WTC11 (cell line): ENCODE measurements at regions not wholly inside any gene's neighbourhood (a gene's known extent, or its start where the extent isn't known, plus 50 kb on each side); places are given as distances from the start of the nearest gene placed in this dataset.

ENCODE experiments used
- ATAC-seq: fragments of 200-7000 bp; cut with Tn5 transposase; 2 replicates; pipeline ENCODE4 v1.10.0; 2021; ENCODE audit warnings: mild to moderate bottlenecking, moderate library complexity
- CTCF ChIA-PET: fragments of 300-600 bp; sonication (Branson Sonifier 250); formaldehyde crosslinking; loops from one replicate; lab custom pipeline; 2021; ENCODE audit warnings: antibody characterized with exemption; lab: Charles Lee
- POLR2A ChIA-PET: fragments of 350-600 bp; sonication (Branson Sonifier 250); formaldehyde crosslinking; loops from one replicate; lab custom pipeline; 2021; ENCODE audit warnings: antibody characterized with exemption; lab: Charles Lee
- DNase-seq: peaks from one replicate; pipeline ENCODE4 v3.0.0; 2021; ENCODE audit warnings: low spot score
- H3K27ac Mint-ChIP-seq: 2 replicates; pipeline ENCODE4 v1.8.0; 2021; ENCODE audit warnings: mixed read lengths
- H3K27me3 Mint-ChIP-seq: 2 replicates; pipeline ENCODE4 v1.8.0; 2021; ENCODE audit warnings: low read depth, mild to moderate bottlenecking, moderate library complexity, mixed read lengths
- H3K36me3 Mint-ChIP-seq: 2 replicates; pipeline ENCODE4 v1.8.0; 2021; ENCODE audit warnings: mixed read lengths
- H3K4me1 Mint-ChIP-seq: 2 replicates; pipeline ENCODE4 v1.8.0; 2022; ENCODE audit warnings: mixed read lengths
- H3K4me3 Mint-ChIP-seq: 2 replicates; pipeline ENCODE4 v1.8.0; 2021; ENCODE audit warnings: mild to moderate bottlenecking, moderate library complexity, mixed read lengths
- H3K9me3 Mint-ChIP-seq: 2 replicates; pipeline ENCODE4 v1.8.0; 2021; ENCODE audit warnings: mixed read lengths
- EMX1 ChIP-seq: fragments of 250-450 bp; sonication (Bioruptor Pico); IDR thresholded peaks from 2 replicates; pipeline ENCODE4 v1.8.0; 2021; ENCODE audit warnings: mild to moderate bottlenecking
- ESRRA ChIP-seq: sonication (generic); formaldehyde crosslinking; IDR thresholded peaks from 2 replicates; pipeline ENCODE4 v1.8.1; 2022; ENCODE audit warnings: mild to moderate bottlenecking, missing genetic modification reagents, borderline replicate concordance
- HMGA2 ChIP-seq: fragments of 250-450 bp; sonication (Bioruptor Pico); IDR thresholded peaks from 2 replicates; pipeline ENCODE4 v1.4.0; 2021; ENCODE audit warnings: mild to moderate bottlenecking, moderate library complexity
- NFE2L1 ChIP-seq: sonication (generic); formaldehyde crosslinking; IDR thresholded peaks from 2 replicates; pipeline ENCODE4 v1.8.1; 2023; ENCODE audit warnings: missing genetic modification reagents
- NR2C2 ChIP-seq: sonication (generic); formaldehyde crosslinking; IDR thresholded peaks from 2 replicates; pipeline ENCODE4 v1.8.0; 2022; ENCODE audit warnings: mild to moderate bottlenecking, missing genetic modification reagents
- PRRX2 ChIP-seq: fragments of 250-450 bp; sonication (Bioruptor Pico); IDR thresholded peaks from 2 replicates; pipeline ENCODE4 v1.8.0; 2021; ENCODE audit warnings: mild to moderate bottlenecking
- SOX15 ChIP-seq: fragments of 250-450 bp; sonication (Bioruptor Pico); IDR thresholded peaks from 2 replicates; pipeline ENCODE4 v1.9.0; 2021; ENCODE audit warnings: mild to moderate bottlenecking
- TCF7 ChIP-seq: sonication (generic); formaldehyde crosslinking; IDR thresholded peaks from 2 replicates; pipeline ENCODE4 v1.8.0; 2022; ENCODE audit warnings: mild to moderate bottlenecking, low read depth, missing genetic modification reagents, moderate library complexity
- ZNF317 ChIP-seq: sonication (generic); formaldehyde crosslinking; IDR thresholded peaks from 2 replicates; pipeline ENCODE4 v1.8.1; 2023; ENCODE audit warnings: low read depth, mild to moderate bottlenecking, moderate library complexity, missing genetic modification reagents, borderline replicate concordance
- ZNF671 ChIP-seq: fragments of 250-450 bp; sonication (Bioruptor Pico); IDR thresholded peaks from 2 replicates; pipeline ENCODE4 v1.8.0; 2021; ENCODE audit warnings: mild to moderate bottlenecking
- TF ChIP-seq, protein P1 (sequence below): sonication (generic); formaldehyde crosslinking; IDR thresholded peaks from 2 replicates; pipeline ENCODE4 v1.8.1; 2023; ENCODE audit warnings: mild to moderate bottlenecking, missing genetic modification reagents
- TF ChIP-seq, protein P2 (sequence below): fragments of 250-450 bp; sonication (Bioruptor Pico); conservative IDR thresholded peaks from 2 replicates; pipeline ENCODE4 v1.9.0; 2021; ENCODE audit warnings: mild to moderate bottlenecking
- TF ChIP-seq, protein P3 (sequence below): sonication (generic); formaldehyde crosslinking; IDR thresholded peaks from 2 replicates; pipeline ENCODE4 v1.8.0; 2022; ENCODE audit warnings: missing genetic modification reagents
- TF ChIP-seq, protein P4 (sequence below): sonication (generic); formaldehyde crosslinking; IDR thresholded peaks from 2 replicates; pipeline ENCODE4 v1.8.1; 2022; ENCODE audit warnings: mild to moderate bottlenecking, moderate library complexity, missing genetic modification reagents
- TF ChIP-seq, protein P5 (sequence below): sonication (generic); formaldehyde crosslinking; IDR thresholded peaks from 2 replicates; pipeline ENCODE4 v1.8.0; 2023; ENCODE audit warnings: missing genetic modification reagents
- TF ChIP-seq, protein P6 (sequence below): fragments of 250-450 bp; sonication (Bioruptor Pico); IDR thresholded peaks from 2 replicates; pipeline ENCODE4 v1.9.0; 2021; ENCODE audit warnings: mild to moderate bottlenecking
- TF ChIP-seq, protein P7 (sequence below): sonication (generic); formaldehyde crosslinking; IDR thresholded peaks from 2 replicates; pipeline ENCODE4 v1.8.1; 2023; ENCODE audit warnings: mild to moderate bottlenecking, missing genetic modification reagents, borderline replicate concordance

DNA sequence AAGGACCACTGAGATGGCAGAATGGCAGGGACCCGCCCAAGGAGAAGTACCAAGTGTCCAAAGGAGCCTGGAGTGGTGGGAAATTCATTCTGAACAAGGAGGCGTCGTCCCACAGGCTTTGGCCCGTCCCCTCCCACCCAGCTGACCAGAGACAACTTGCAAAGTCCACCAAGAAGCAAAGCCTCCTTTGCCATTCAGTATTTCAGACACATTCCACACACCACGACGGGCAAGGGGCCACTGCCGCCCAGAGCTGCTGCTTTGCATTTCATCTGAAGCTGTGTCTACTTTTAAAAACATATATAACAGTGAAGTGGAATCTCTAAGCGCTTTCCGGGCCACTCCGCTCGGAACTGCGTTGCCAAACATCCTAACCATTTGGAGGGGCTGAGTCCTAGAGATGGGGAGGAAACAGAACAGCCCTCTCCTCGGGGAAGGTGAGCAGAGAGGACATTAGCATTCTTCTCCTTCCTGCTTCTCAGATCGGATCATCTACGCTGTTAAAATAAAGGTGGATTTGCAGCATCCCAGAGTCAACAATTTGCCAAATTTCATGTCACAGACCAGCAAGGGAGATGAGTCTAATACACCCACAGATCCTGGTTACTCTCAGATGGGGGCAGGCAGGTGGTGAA is 89.0 kb upstream of the ZNF507 start:
- no peak overlapping the region for H3K4me3 Mint-ChIP-seq
- DNase-seq = no peak
- TF ChIP-seq, protein P1, sequence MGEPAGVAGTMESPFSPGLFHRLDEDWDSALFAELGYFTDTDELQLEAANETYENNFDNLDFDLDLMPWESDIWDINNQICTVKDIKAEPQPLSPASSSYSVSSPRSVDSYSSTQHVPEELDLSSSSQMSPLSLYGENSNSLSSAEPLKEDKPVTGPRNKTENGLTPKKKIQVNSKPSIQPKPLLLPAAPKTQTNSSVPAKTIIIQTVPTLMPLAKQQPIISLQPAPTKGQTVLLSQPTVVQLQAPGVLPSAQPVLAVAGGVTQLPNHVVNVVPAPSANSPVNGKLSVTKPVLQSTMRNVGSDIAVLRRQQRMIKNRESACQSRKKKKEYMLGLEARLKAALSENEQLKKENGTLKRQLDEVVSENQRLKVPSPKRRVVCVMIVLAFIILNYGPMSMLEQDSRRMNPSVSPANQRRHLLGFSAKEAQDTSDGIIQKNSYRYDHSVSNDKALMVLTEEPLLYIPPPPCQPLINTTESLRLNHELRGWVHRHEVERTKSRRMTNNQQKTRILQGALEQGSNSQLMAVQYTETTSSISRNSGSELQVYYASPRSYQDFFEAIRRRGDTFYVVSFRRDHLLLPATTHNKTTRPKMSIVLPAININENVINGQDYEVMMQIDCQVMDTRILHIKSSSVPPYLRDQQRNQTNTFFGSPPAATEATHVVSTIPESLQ (CRISPR knock-in tag) = no peak
- TF ChIP-seq ZNF317 (CRISPR knock-in tag) (no peak), PRRX2 (no peak), TCF7 (CRISPR knock-in tag) (no peak), ZNF671 (CRISPR knock-in tag) (no peak), NFE2L1 (no peak), NR2C2 (CRISPR knock-in tag) (no peak), EMX1 (CRISPR knock-in tag) (no peak), SOX15 (CRISPR knock-in tag) (no peak), ESRRA (CRISPR knock-in tag) (no peak), HMGA2 (CRISPR knock-in tag) (no peak)
- TF ChIP-seq, protein P2, sequence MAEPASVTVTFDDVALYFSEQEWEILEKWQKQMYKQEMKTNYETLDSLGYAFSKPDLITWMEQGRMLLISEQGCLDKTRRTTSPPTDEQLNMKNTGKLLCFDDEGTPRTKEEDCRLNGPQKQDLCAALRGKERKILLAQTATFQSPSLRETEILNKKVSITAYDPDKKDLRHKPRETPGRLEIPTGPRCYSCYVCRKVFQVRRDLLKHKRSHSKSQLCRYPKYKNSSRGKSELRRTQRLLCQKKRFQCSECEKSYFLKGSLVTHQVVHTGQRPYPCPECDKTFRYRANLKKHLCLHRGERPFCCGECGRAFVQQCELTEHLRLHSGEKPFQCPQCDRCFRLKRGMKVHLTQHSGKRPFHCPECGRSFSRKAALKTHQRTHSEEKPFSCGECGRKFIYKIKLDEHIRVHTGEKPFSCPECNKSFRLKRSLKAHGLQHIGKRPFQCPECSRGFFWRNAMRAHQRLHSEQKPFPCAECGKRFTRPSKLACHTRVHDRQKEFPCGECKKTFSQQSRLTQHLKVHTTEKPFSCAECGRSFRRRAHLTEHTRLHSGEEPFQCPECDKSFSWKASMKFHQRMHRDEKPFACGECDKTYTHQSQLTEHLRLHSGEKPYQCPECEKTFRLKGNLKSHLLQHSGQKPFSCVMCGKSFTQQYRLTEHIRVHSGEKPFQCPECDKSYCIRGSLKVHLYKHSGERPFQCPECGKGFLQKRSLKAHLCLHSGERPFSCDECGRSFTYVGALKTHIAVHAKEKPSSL (CRISPR knock-in tag) = no peak
- TF ChIP-seq, protein P3, sequence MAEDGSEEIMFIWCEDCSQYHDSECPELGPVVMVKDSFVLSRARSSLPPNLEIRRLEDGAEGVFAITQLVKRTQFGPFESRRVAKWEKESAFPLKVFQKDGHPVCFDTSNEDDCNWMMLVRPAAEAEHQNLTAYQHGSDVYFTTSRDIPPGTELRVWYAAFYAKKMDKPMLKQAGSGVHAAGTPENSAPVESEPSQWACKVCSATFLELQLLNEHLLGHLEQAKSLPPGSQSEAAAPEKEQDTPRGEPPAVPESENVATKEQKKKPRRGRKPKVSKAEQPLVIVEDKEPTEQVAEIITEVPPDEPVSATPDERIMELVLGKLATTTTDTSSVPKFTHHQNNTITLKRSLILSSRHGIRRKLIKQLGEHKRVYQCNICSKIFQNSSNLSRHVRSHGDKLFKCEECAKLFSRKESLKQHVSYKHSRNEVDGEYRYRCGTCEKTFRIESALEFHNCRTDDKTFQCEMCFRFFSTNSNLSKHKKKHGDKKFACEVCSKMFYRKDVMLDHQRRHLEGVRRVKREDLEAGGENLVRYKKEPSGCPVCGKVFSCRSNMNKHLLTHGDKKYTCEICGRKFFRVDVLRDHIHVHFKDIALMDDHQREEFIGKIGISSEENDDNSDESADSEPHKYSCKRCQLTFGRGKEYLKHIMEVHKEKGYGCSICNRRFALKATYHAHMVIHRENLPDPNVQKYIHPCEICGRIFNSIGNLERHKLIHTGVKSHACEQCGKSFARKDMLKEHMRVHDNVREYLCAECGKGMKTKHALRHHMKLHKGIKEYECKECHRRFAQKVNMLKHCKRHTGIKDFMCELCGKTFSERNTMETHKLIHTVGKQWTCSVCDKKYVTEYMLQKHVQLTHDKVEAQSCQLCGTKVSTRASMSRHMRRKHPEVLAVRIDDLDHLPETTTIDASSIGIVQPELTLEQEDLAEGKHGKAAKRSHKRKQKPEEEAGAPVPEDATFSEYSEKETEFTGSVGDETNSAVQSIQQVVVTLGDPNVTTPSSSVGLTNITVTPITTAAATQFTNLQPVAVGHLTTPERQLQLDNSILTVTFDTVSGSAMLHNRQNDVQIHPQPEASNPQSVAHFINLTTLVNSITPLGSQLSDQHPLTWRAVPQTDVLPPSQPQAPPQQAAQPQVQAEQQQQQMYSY = no peak
- TF ChIP-seq, protein P4, sequence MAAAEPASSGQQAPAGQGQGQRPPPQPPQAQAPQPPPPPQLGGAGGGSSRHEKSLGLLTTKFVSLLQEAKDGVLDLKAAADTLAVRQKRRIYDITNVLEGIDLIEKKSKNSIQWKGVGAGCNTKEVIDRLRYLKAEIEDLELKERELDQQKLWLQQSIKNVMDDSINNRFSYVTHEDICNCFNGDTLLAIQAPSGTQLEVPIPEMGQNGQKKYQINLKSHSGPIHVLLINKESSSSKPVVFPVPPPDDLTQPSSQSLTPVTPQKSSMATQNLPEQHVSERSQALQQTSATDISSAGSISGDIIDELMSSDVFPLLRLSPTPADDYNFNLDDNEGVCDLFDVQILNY (CRISPR knock-in tag) = no peak
- TF ChIP-seq, protein P5, sequence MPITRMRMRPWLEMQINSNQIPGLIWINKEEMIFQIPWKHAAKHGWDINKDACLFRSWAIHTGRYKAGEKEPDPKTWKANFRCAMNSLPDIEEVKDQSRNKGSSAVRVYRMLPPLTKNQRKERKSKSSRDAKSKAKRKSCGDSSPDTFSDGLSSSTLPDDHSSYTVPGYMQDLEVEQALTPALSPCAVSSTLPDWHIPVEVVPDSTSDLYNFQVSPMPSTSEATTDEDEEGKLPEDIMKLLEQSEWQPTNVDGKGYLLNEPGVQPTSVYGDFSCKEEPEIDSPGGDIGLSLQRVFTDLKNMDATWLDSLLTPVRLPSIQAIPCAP (CRISPR knock-in tag) = no peak
- TF ChIP-seq, protein P6, sequence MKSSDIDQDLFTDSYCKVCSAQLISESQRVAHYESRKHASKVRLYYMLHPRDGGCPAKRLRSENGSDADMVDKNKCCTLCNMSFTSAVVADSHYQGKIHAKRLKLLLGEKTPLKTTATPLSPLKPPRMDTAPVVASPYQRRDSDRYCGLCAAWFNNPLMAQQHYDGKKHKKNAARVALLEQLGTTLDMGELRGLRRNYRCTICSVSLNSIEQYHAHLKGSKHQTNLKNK (CRISPR knock-in tag) = no peak
- TF ChIP-seq, protein P7, sequence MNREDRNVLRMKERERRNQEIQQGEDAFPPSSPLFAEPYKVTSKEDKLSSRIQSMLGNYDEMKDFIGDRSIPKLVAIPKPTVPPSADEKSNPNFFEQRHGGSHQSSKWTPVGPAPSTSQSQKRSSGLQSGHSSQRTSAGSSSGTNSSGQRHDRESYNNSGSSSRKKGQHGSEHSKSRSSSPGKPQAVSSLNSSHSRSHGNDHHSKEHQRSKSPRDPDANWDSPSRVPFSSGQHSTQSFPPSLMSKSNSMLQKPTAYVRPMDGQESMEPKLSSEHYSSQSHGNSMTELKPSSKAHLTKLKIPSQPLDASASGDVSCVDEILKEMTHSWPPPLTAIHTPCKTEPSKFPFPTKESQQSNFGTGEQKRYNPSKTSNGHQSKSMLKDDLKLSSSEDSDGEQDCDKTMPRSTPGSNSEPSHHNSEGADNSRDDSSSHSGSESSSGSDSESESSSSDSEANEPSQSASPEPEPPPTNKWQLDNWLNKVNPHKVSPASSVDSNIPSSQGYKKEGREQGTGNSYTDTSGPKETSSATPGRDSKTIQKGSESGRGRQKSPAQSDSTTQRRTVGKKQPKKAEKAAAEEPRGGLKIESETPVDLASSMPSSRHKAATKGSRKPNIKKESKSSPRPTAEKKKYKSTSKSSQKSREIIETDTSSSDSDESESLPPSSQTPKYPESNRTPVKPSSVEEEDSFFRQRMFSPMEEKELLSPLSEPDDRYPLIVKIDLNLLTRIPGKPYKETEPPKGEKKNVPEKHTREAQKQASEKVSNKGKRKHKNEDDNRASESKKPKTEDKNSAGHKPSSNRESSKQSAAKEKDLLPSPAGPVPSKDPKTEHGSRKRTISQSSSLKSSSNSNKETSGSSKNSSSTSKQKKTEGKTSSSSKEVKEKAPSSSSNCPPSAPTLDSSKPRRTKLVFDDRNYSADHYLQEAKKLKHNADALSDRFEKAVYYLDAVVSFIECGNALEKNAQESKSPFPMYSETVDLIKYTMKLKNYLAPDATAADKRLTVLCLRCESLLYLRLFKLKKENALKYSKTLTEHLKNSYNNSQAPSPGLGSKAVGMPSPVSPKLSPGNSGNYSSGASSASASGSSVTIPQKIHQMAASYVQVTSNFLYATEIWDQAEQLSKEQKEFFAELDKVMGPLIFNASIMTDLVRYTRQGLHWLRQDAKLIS = no peak
- H3K36me3 Mint-ChIP-seq = 0 out of 2 replicates have a peak, but pooled peaks cover 5% of the 10 kb centered on the region
- H3K27me3 Mint-ChIP-seq = no peaks in the 10 kb centered on the region
- H3K27ac Mint-ChIP-seq = no peak overlapping the region
- ATAC-seq = no peak
- ChIA-PET POLR2A (no interaction called here), CTCF (interaction anchor here (1.9 kb wide), 1 partner anchor 31 kb away, joined by 5 read pairs; no protein-coding TSS in a partner anchor)
- peaks cover 12% of the 10 kb centered on the region for H3K9me3 Mint-ChIP-seq
- H3K4me1 Mint-ChIP-seq = no peaks in the 10 kb centered on the region
